Neural progenitor cell (in vitro differentiated cells): ENCODE measurements at regions not wholly inside any gene's neighbourhood (a gene's known extent, or its start where the extent isn't known, plus 50 kb on each side); places are given as distances from the start of the nearest gene placed in this dataset.
A peak's percentile ranks its signal among the peaks of the same experiment; 100 is the strongest.

Source experiments
- DNase-seq: peaks from one replicate; pipeline ENCODE4 v3.0.0-alpha.2; 2016; ENCODE audit warnings: low spot score
- H2AFZ ChIP-seq: fragments of 200-600 bp; sonication (generic); replicated peaks from 2 replicates; pipeline ENCODE4 v1.6.1; 2016; ENCODE audit warnings: antibody characterized with exemption
- H3F3A ChIP-seq: fragments of 200-600 bp; sonication (generic); 2 replicates; pipeline ENCODE4 v1.6.1; 2016; ENCODE audit warnings: antibody characterized with exemption, low read depth
- H3K27ac ChIP-seq: fragments of 200-600 bp; sonication (generic); 2 replicates; pipeline ENCODE4 v1.5.1; 2016; ENCODE audit warnings: mild to moderate bottlenecking
- H3K27me3 ChIP-seq: fragments of 200-600 bp; sonication (generic); 2 replicates; pipeline ENCODE4 v1.6.1; 2016; ENCODE audit warnings: mild to moderate bottlenecking, moderate library complexity
- H3K36me3 ChIP-seq: fragments of 200-600 bp; sonication (generic); 2 replicates; pipeline ENCODE4 v1.5.1; 2016
- H3K4me1 ChIP-seq: fragments of 200-600 bp; sonication (generic); 2 replicates; pipeline ENCODE4 v1.6.1; 2016; ENCODE audit warnings: mixed run types
- H3K4me2 ChIP-seq: fragments of 200-600 bp; sonication (generic); 2 replicates; pipeline ENCODE4 v1.6.1; 2016
- H3K4me3 ChIP-seq: fragments of 200-600 bp; sonication (generic); 2 replicates; pipeline ENCODE4 v1.5.1; 2016
- H3K79me2 ChIP-seq: fragments of 200-600 bp; sonication (generic); 2 replicates; pipeline ENCODE4 v1.6.1; 2016; ENCODE audit warnings: low read depth
- H3K9ac ChIP-seq: fragments of 200-600 bp; sonication (generic); 2 replicates; pipeline ENCODE4 v1.6.1; 2016
- H3K9me3 ChIP-seq: fragments of 200-600 bp; sonication (generic); 2 replicates; pipeline ENCODE4 v1.5.1; 2016; ENCODE audit warnings: low read depth
- H4K20me1 ChIP-seq: fragments of 200-600 bp; sonication (generic); 2 replicates; pipeline ENCODE4 v1.6.1; 2016; ENCODE audit warnings: low read depth
- H3K27ac Mint-ChIP-seq: 3 replicates; pipeline ENCODE4 v1.8.0; 2021; ENCODE audit warnings: mixed read lengths
- H3K27me3 Mint-ChIP-seq: 2 replicates; pipeline ENCODE4 v1.8.0; 2022; ENCODE audit warnings: low read depth, mild to moderate bottlenecking, inconsistent platforms, moderate library complexity, mixed read lengths; ENCODE audit not compliant: insufficient read depth
- H3K36me3 Mint-ChIP-seq: 3 replicates; pipeline ENCODE4 v1.8.0; 2021; ENCODE audit warnings: mixed read lengths
- H3K4me1 Mint-ChIP-seq: 3 replicates; pipeline ENCODE4 v1.8.0; 2021; ENCODE audit warnings: mixed read lengths
- H3K4me3 Mint-ChIP-seq: 3 replicates; pipeline ENCODE4 v1.8.0; 2021; ENCODE audit warnings: mild to moderate bottlenecking, moderate library complexity, mixed read lengths
- H3K9me3 Mint-ChIP-seq: 3 replicates; pipeline ENCODE4 v1.8.0; 2020; ENCODE audit warnings: mixed read lengths
- CTCF ChIP-seq: fragments of 200-600 bp; sonication (generic); IDR thresholded peaks from 2 replicates; pipeline ENCODE4 v1.5.1; 2017; ENCODE audit warnings: antibody characterized with exemption, mild to moderate bottlenecking
- EZH2 ChIP-seq: fragments of 200-600 bp; sonication (generic); IDR thresholded peaks from 2 replicates; pipeline ENCODE4 v1.6.1; 2017; ENCODE audit warnings: antibody characterized with exemption, mild to moderate bottlenecking, moderate library complexity
- EZH2phosphoT487 ChIP-seq: fragments of 200-600 bp; sonication (generic); IDR thresholded peaks from 2 replicates; pipeline ENCODE4 v1.6.1; 2017; ENCODE audit warnings: antibody characterized with exemption

GRCh38 chr7:155883491-155884224 is 71.4 kb upstream of the SHH start:
- Histone ChIP-seq H3K9me3 (no peaks in the 10 kb centered on the region), H3K79me2 (no peaks in the 10 kb centered on the region), H3K27me3 (no peaks in the 10 kb centered on the region), H3K4me3 (no peak overlapping the region), H3K9ac (no peak overlapping the region), H3K4me2 (no peak overlapping the region), H2AFZ (no peak overlapping the region), H3F3A (no peaks in the 10 kb centered on the region), H3K4me1 (peaks cover 9% of the 10 kb centered on the region), H3K36me3 (no peaks in the 10 kb centered on the region), H4K20me1 (no peaks in the 10 kb centered on the region), H3K27ac (no peak overlapping the region)
- no peak for DNase-seq
- Mint-ChIP-seq H3K9me3 (peaks cover 8% of the 10 kb centered on the region), H3K27me3 (peaks cover 2% of the 10 kb centered on the region), H3K4me1 (peaks cover 13% of the 10 kb centered on the region), H3K27ac (peak overlapping the region; percentile 6), H3K36me3 (no peaks in the 10 kb centered on the region), H3K4me3 (no peak overlapping the region)
- no peak for TF ChIP-seq EZH2
- TF ChIP-seq CTCF: no peak
- no peak for TF ChIP-seq EZH2phosphoT487

GRCh38 chr7:155882596-155882995 is 70.3 kb upstream of the SHH start:
- Histone ChIP-seq H3K4me3 (no peak overlapping the region), H3K9ac (no peak overlapping the region), H3K4me2 (no peak overlapping the region), H3K27ac (no peak overlapping the region), H4K20me1 (no peaks in the 10 kb centered on the region), H3K79me2 (no peaks in the 10 kb centered on the region), H3F3A (no peaks in the 10 kb centered on the region), H3K4me1 (peaks cover 9% of the 10 kb centered on the region), H3K27me3 (no peaks in the 10 kb centered on the region), H3K36me3 (no peaks in the 10 kb centered on the region), H2AFZ (no peak overlapping the region), H3K9me3 (no peaks in the 10 kb centered on the region)
- peaks cover 2% of the 10 kb centered on the region for H3K27me3 Mint-ChIP-seq
- no peak for DNase-seq
- no peak for TF ChIP-seq EZH2phosphoT487
- no peak for TF ChIP-seq CTCF
- TF ChIP-seq EZH2: no peak
- no peak overlapping the region for H3K27ac Mint-ChIP-seq
- peaks cover 5% of the 10 kb centered on the region for H3K9me3 Mint-ChIP-seq
- H3K4me3 Mint-ChIP-seq: no peak overlapping the region
- peaks cover 13% of the 10 kb centered on the region for H3K4me1 Mint-ChIP-seq
- no peaks in the 10 kb centered on the region for H3K36me3 Mint-ChIP-seq

- no peaks in the 10 kb centered on the region for H3K27me3 ChIP-seq
- peaks cover 13% of the 10 kb centered on the region for H3K4me1 Mint-ChIP-seq
These were observed 69.4 kb upstream of the SHH start for GRCh38 chr7:155881471-155882350.

More at GRCh38 chr7:155881471-155882350, 69.4 kb upstream of the SHH start:
- no peaks in the 10 kb centered on the region for H3K9me3 ChIP-seq
- Mint-ChIP-seq H3K27ac (no peak overlapping the region), H3K4me3 (no peak overlapping the region), H3K27me3 (peaks cover 2% of the 10 kb centered on the region), H3K9me3 (peaks cover 5% of the 10 kb centered on the region), H3K36me3 (no peaks in the 10 kb centered on the region)
- H3K4me1 ChIP-seq: peaks cover 9% of the 10 kb centered on the region
- no peak overlapping the region for H3K4me3 ChIP-seq
- no peak overlapping the region for H3K27ac ChIP-seq
- no peak for TF ChIP-seq EZH2phosphoT487
- TF ChIP-seq CTCF: no peak
- TF ChIP-seq EZH2: no peak
- DNase-seq: no peak
- H3F3A ChIP-seq: no peaks in the 10 kb centered on the region
- H3K9ac ChIP-seq: no peak overlapping the region
- no peak overlapping the region for H3K4me2 ChIP-seq
- H3K79me2 ChIP-seq: no peaks in the 10 kb centered on the region
- no peak overlapping the region for H2AFZ ChIP-seq
- no peaks in the 10 kb centered on the region for H3K36me3 ChIP-seq
- H4K20me1 ChIP-seq: no peaks in the 10 kb centered on the region
